GF-D8 (cell line): ENCODE measurements at regions not wholly inside any gene's neighbourhood (a gene's known extent, or its start where the extent isn't known, plus 50 kb on each side); places are given as distances from the start of the nearest gene placed in this dataset.

Source experiments
- DNase-seq: peaks from one replicate; lab custom pipeline; 2025; lab: John Stamatoyannopoulos, UW

DNA sequence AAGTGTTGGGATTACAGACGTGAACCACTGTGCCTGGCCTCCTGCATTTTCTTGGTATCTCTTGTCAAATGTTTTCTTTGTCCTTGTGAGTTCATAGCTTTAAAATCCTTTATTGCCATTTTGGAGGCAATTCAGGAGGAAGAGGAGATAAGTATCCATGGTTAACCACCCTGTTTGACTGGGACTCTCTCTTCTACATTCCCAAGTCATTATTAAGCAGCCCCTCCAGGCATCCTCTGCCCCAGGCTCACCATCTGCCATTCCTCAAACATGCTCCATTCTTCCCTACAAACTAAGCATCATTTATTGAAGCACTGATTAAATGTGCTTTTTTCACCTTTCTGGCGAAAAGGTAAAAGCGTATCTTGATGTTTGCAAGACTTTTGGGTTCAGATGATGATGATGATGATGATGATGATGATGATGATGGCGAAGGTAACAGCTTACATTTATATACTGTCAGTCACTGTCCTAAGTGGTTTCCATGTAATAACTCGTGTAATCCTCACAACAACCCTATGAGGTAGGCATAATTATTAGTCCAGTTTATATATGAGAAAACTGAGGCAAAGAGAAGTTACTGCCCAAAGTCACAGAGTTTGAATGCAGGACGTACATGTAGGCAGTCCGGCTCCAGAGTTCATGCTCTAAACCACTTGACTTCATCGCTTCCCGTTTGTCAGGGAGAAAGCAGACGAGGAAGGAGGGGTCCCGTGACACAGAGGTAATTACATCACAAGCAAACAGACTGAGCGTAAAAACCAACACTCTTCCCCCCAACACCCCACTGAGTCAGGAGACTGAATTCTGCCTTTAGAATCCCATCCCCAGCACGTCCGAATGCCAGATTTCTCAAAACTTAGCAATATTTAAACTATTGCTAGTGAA, 69.7 kb upstream of the ACKR3 start:
- DNase-seq = no peak

DNA sequence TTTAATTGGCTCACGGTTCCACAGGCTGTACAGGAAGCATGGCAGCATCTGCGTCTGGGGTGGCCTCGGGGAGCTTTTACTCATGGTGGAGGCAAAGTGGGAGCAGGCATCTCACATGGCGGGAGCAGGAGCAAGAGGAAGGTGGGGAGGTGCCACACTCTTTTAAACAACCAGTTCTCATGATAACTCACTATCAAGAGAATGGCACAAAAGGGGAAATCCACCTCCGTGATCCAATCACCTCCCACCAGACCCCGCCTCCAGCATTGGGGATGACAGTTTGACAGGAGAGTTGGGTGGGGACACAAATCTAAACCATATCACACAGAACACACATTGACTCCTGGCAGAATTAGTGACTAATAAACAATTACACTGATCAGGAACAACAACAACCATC, 68.6 kb upstream of the ACKR3 start:
- DNase-seq = no peak

DNA sequence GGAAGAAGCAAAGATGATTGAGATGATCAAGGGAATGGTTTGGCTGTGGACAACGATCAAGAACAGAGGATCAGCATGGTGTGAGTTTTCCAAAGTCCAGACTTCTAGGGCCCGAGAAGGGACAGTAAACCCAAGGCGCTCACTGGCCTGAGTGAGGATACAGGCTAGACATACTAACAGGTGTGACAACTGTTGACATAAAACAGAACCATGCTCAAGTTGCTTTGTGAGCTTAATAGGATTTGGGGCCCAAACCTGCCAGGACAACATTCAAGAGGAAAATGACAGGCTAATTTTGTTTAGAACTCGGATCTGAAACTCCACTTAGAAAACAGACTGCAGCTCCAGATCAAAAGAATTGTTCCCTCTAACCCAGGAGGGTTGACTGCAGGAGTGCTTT, 68.1 kb upstream of the ACKR3 start:
- DNase-seq = no peak

DNA sequence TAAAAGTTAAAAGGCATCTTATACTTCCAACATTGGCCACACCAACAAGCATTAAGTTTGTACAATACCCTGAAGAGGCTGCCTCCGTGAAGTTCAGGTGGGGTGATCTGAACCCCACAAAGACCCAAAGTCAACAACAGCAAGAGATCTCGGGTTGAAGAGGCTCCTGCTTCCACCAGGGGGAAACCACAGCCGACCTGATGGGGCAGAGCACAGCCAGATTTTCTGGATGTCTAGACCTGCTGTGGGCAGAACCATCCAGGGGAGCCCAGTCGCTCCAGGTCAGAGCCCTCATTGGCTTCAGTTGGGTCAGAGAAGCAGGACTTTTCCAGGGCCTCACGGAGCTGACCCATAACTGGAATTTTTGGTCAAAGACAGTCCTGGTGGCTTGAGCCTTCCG, 66.5 kb upstream of the ACKR3 start:
- DNase-seq = no peak

DNA sequence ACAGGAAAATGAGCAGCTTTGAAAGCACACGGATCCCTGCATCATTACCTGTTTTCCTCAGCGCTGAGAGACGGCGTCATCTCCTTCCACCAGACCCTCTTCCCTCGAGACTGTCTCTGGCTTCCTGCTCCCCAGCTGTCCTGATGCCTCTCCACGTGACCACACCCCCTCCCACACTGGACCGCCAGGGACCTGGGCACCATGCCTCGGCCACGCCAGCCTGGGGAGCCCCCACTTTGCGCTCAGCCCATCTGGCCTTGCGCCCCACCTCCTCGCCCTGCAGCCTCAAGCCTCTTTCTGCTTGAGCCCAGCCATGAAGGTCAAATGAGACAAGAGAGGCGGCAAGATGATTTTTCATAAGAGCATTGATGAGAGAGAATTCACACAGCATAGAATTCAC, 66.0 kb upstream of the ACKR3 start:
- DNase-seq = no peak

DNA sequence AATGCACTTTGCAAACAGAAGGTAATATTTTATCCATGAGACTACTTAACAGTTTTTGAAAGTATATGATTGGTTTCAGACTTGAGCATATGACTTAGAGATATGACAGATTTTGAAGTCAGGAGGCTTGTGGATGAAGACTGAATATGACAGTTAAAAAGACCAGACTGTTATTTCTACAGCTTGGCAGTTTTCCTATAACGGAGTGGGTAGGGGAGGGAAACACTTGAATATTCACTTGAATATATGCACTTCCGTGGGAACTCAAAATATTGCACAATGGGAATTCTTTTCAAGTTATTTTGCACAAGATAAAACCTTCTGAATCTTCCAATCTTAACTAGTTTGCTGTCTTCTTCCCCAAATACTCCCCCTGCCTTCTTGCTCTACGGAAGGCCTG, 64.6 kb upstream of the ACKR3 start:
- no peak for DNase-seq

DNA sequence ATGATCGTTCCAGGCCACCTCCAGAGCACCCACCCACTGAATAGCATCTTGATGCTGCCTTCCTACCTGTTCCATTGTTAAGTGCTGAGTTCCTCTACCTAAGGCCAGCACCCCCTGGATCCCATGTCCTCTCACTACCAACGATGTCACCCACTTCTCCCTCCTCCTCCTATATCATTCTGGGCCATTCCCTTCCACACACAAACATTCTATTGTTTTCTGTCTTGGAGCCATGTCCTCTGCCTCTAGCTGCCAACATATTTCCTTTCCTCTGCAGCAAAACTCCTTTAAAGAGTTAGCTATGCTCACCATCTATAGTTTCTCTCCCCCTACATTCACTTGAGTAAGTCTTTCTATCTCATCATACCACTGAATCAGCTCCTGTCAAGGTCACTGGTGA, 64.0 kb upstream of the ACKR3 start:
- DNase-seq = no peak

DNA sequence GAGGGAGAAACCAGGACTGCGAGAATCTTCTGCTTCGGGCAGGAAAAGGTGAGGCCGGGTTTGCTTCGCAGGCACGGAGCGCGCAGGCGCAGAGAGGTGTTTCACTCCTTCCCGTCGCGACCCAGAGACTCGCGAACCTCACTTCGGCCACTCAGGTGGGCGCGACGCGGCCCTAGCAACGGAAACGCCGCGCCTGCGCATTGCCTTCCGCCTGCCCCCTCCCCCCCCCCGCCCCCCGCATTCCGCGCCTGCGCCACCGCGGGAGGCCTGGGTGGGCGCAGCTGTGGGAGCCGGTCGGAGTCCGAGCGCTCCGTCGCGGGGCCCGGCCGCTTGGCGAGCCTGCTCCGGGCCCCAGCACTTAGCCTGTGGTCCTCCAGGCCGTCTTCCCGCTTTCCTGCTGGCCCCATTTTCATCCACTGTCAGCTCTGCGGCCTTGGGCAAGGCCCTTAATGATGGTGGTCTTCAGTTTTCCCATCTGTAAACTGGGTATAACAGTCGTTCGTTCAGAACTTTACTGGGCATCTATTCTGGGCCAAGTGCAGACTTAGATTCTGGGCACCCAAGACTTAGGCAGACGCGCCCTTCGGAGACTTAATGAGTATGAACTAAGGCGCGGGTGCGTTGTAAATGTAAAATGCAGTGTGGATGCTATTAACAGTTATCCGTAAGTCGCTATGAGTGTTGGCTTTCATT, 62.1 kb upstream of the ACKR3 start:
- DNase-seq = no peak

DNA sequence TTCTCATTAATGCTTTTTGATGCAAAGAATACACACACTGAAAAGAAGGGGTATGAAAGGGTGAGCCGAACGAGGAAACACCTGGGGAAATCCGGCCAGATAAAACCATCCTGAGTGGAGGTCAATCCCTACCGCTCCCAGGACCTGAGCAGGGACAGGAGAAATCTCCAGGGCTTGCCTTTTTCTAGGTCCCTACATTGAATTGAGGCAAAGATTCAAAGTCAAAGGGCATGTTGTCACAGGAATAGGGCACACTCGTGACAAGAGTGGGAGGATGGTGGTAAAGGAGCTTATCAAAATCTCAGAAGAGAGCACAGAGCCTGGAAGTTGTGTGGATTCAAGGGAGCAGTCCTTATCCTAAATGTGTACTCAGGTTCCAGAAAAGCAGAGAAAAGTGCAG, 61.2 kb upstream of the ACKR3 start:
- no peak for DNase-seq

DNA sequence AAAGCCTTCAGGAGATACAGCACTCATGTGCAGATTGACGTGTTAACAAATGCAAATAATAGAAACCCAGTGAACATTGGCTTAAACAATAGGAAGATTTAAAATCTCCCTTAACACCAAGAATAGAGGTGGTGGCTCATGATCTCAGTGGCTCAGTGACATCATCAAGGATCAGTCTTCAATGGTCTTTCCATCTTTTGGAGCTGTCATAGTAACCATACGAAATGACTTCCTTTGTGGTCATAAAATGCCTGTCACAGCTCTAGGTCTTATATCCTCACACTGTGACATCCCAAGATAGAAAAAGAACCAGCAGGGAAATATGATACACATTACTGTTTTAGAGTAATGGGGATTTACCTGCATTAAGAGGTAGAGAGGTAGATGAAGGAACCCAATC, 59.6 kb upstream of the ACKR3 start:
- DNase-seq = no peak

DNA sequence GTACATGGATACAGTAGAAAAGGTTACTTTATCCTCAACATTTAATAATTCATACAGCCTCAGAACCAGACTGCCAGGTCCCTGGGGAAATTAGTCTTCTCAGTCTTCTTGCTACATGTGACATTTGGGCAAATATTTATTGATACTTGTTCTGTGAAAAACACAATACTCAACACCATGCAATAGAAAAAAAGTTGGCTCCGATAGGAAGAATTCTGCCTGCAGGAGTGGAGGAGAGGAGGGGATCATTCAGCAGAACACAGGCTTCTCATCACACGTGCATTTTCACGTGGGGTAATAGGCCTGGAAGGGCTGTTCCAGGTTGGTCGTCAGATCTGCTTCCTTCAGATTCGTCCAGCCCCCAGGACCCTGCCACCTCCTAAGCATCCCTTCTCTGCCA, 58.4 kb upstream of the ACKR3 start:
- DNase-seq = no peak

DNA sequence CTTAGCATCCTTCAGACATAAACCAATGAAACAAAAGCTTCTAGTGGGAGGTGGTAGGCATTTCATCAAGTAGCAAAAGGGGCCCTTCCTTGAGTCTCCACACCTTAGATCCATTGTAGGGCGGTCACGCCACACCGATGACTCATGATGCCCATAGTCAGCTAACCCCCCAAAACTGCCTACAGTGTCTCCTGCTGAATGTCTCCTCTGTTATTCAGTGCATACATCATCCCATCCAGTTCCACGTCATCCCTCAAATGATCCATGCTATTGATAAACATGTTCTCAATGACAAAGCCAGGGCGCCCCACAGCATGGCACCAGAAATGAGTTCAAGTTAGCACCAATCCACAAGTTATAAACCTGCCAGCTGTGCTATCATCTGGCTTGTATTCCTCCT, 57.4 kb upstream of the ACKR3 start:
- no peak for DNase-seq

DNA sequence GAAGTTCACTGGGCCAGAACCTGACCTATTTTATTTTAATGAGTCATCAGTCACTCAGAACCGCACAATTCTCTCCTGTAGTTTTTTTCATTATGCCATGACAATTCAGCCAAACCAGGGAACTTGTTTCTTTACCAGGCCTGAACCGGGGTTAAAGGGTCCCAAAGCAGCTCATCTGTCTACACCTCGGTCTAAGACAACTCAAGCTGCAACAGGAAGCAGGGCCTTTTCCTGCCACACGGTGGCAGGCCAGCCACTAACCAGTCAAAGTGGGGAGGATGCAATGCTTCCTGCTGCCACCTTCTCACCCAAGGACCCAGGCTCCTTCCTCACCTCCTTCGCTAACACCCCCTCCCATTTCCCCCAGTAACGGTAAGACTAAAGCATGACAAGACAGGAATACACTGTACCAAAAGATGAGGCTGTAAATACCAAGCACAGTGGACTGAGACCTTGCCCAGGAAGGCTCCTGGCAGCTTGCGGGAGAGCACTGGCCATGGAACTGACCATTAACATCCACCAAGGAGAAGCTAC, 56.7 kb upstream of the ACKR3 start:
- no peak for DNase-seq

DNA sequence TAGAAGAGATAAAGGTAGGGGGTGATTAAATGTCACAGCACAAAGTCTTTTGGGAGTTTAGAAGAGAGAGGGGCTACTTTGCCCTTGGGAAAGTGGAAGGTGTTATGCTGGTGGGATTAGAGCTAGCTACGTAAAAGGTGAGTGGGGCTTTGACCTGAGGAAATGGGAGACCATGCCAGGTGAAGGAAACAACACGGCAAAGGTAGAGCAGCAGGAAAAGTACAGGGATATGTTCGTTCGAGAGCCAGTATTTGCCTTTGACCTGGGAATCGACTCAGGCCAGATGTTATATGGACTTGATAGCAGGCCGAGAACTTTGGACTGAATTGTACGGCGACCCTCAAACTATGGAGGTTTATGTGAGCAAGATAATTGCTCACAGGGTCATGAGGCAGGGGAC, 55.7 kb upstream of the ACKR3 start:
- no peak for DNase-seq

DNA sequence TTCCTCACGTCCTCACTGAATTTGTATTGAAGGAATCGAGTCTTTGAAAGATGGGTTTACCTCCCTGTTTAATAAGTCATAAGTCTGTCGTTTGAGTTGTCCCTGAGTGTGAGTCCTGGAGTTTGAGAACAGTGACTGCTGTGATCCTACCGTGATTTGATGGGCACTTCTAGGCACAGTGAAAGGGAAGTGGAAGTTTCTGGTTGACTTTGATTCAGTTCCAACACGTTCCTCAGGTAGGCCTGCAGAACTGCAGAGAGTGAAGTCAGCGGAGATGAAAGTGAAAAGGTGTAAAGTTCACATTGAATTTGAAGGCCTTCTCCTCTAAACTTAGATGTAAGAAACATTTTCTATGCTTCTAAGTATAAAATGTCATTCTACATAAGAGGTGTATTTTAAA, 52.9 kb upstream of the ACKR3 start:
- no peak for DNase-seq

DNA sequence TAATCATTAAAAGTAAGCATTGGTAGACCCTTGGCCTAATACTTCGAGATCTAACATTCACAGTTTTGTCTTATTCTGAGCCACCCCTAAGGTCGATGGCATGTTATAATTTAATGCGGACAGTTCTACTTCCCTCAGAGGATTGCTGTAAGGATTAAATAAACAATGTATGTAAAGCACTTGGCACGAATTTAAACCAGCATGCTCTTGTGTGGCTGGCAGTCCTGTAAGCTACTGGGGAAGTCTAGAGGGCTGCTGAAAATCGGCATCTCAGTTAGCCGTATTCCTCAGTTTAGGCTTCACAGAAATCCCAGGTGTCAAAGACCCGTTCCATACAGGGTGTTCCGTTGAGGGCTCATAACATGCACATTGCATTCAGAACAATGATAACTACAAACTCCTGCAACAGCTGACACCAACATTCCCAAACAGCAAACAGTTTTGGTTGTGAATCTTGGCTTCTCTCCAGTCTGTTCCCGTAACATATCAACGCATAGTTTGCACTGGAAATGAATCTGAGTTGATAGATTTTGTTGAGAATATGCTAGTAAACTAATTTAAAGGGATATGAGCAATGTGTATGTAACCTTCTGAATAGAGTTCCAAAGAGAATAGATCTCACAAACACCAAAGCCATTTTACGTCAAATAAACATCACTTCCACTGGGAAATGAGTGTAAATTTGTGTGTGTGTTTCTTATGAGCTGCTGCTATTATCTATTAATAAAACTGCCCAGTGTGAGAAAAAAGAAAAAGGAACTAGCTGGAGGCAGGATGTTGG, 52.2 kb upstream of the ACKR3 start:
- no peak for DNase-seq
